Urothelium cell line (cell line): ENCODE measurements at regions not wholly inside any gene's neighbourhood (a gene's known extent, or its start where the extent isn't known, plus 50 kb on each side); places are given as distances from the start of the nearest gene placed in this dataset.
"Not testable (repeated sequence)": the region's sequence is repeated elsewhere in the genome, so short reads cannot be mapped to it uniquely, and the experiment has no call there.

Source experiments
- DNase-seq: peaks from one replicate; pipeline ENCODE4 v3.0.0; 2011; ENCODE audit warnings: low spot score, mixed read lengths
- FAIRE-seq: peaks from 2 replicates; lab custom pipeline; 2011; peaks lifted over from hg19 to GRCh38; lab: Jason Lieb, UNC

- FAIRE-seq (no peak), DNase-seq (no peak)
Measured at GRCh38 chr11:29495676-29496075, 521.2 kb downstream of the KCNA4 start.

- FAIRE-seq (no peak), DNase-seq (no peak)
Measured at GRCh38 chr11:29490938-29491337, 525.9 kb downstream of the KCNA4 start.

- no peak for FAIRE-seq
- no peak for DNase-seq
Measured at GRCh38 chr11:29486301-29486700, 530.5 kb downstream of the KCNA4 start.

- FAIRE-seq (no peak), DNase-seq (no peak)
Measured at GRCh38 chr11:29485641-29486040, 531.2 kb downstream of the KCNA4 start.

- FAIRE-seq (no peak), DNase-seq (no peak)
Measured at GRCh38 chr11:29484548-29484947, 532.3 kb downstream of the KCNA4 start.

GRCh38 chr11:29483831-29484230, 533.0 kb downstream of the KCNA4 start:
- DNase-seq (no peak), FAIRE-seq (no peak)

- FAIRE-seq (no peak), DNase-seq (no peak)
Measured at GRCh38 chr11:29482510-29482909, 534.3 kb downstream of the KCNA4 start.

- no peak for DNase-seq
- no peak for FAIRE-seq
Measured at GRCh38 chr11:29481738-29482137, 535.1 kb downstream of the KCNA4 start.

GRCh38 chr11:29480981-29481380, 535.8 kb downstream of the KCNA4 start:
- no peak for FAIRE-seq
- no peak for DNase-seq

GRCh38 chr11:29458252-29458651, 558.6 kb downstream of the KCNA4 start:
- FAIRE-seq, result no peak
- DNase-seq, result no peak

GRCh38 chr11:29452146-29452545, 564.7 kb downstream of the KCNA4 start:
- DNase-seq (no peak), FAIRE-seq (no peak)

- no peak for DNase-seq
- no peak for FAIRE-seq
Measured at GRCh38 chr11:29449281-29450074, 567.4 kb downstream of the KCNA4 start.

GRCh38 chr11:29448246-29448877, 568.5 kb downstream of the KCNA4 start:
- FAIRE-seq, result no peak
- peak; percentile 28 for DNase-seq

GRCh38 chr11:29447821-29448220, 569.0 kb downstream of the KCNA4 start:
- FAIRE-seq (no peak), DNase-seq (no peak)

GRCh38 chr11:29446132-29446531, 570.7 kb downstream of the KCNA4 start:
- DNase-seq (no peak), FAIRE-seq (no peak)

- not testable (repeated sequence) for FAIRE-seq, DNase-seq
Measured at GRCh38 chr11:29445191-29445590, 571.6 kb downstream of the KCNA4 start.

GRCh38 chr11:29438815-29439214, 578.0 kb downstream of the KCNA4 start:
- no peak for DNase-seq
- FAIRE-seq, result no peak

GRCh38 chr11:29435421-29435820, 581.4 kb downstream of the KCNA4 start:
- FAIRE-seq (no peak), DNase-seq (no peak)

GRCh38 chr11:29432719-29433325, 584.0 kb downstream of the KCNA4 start:
- no peak for FAIRE-seq
- peak; percentile 23 for DNase-seq

GRCh38 chr11:29405305-29405704, 611.5 kb downstream of the KCNA4 start:
- DNase-seq (no peak), FAIRE-seq (no peak)

- DNase-seq (no peak), FAIRE-seq (no peak)
Measured at GRCh38 chr11:29395555-29396072, 621.2 kb downstream of the KCNA4 start.

GRCh38 chr11:29389793-29390192, 627.0 kb downstream of the KCNA4 start:
- DNase-seq, result no peak
- FAIRE-seq, result no peak
